Trophoblast cell (in vitro differentiated cells and primary cell): ENCODE measurements at regions not wholly inside any gene's neighbourhood (a gene's known extent, or its start where the extent isn't known, plus 50 kb on each side); places are given as distances from the start of the nearest gene placed in this dataset.

Source experiments
- DNase-seq, 2 donors: peaks; one replicate each; pipeline ENCODE4 v3.0.0-alpha.2; 2016
- H2AFZ ChIP-seq: 2 replicates; pipeline ENCODE4 v1.6.1; 2013; ENCODE audit warnings: low read length, moderate library complexity, mild to moderate bottlenecking; ENCODE audit not compliant: insufficient read depth, poor library complexity
- H2AK5ac ChIP-seq: 2 replicates; pipeline ENCODE4 v1.6.1; 2013; ENCODE audit warnings: mild to moderate bottlenecking, low read length
- H2BK120ac ChIP-seq: 2 replicates; pipeline ENCODE4 v1.6.1; 2013; ENCODE audit warnings: low read length, mild to moderate bottlenecking, moderate library complexity; ENCODE audit not compliant: insufficient read depth, poor library complexity
- H2BK12ac ChIP-seq: 2 replicates; pipeline ENCODE4 v1.6.1; 2013; ENCODE audit warnings: mild to moderate bottlenecking, low read length, moderate library complexity
- H2BK5ac ChIP-seq: 2 replicates; pipeline ENCODE4 v1.6.1; 2013; ENCODE audit warnings: low read length, low read depth, moderate library complexity, mild to moderate bottlenecking; ENCODE audit not compliant: poor library complexity
- H3K14ac ChIP-seq: 2 replicates; pipeline ENCODE4 v1.6.1; 2013; ENCODE audit warnings: mild to moderate bottlenecking, low read length
- H3K18ac ChIP-seq: 2 replicates; pipeline ENCODE4 v1.6.1; 2013; ENCODE audit warnings: mild to moderate bottlenecking, low read length
- H3K23ac ChIP-seq: 2 replicates; pipeline ENCODE4 v1.6.1; 2013; ENCODE audit warnings: low read length
- H3K27ac ChIP-seq: 2 replicates; pipeline ENCODE4 v1.5.1; 2013; ENCODE audit warnings: low read depth, mild to moderate bottlenecking, inconsistent platforms, low read length, moderate library complexity
- H3K27me3 ChIP-seq: 2 replicates; pipeline ENCODE4 v1.6.1; 2013; ENCODE audit warnings: inconsistent platforms, mild to moderate bottlenecking, low read length, moderate library complexity; ENCODE audit not compliant: insufficient read depth
- H3K36me3 ChIP-seq, 2 experiments: 1 replicate in 1 of 2; 2 replicates in 1 of 2; pipeline ENCODE4 v1.6.1; 2013; ENCODE audit warnings: low read length in 2 of 2, mild to moderate bottlenecking in 2 of 2, moderate library complexity in 1 of 2; ENCODE audit not compliant: insufficient read depth in 2 of 2, control insufficient read depth in 1 of 2
- H3K4ac ChIP-seq: 2 replicates; pipeline ENCODE4 v1.6.1; 2013; ENCODE audit warnings: low read depth, mild to moderate bottlenecking, low read length, moderate library complexity
- H3K4me1 ChIP-seq, 2 experiments: 1 replicate in 1 of 2; 2 replicates in 1 of 2; pipeline ENCODE4 v1.6.1; 2013; ENCODE audit warnings: low read length in 2 of 2, mild to moderate bottlenecking in 2 of 2, moderate library complexity in 1 of 2; ENCODE audit not compliant: insufficient read depth in 2 of 2, control insufficient read depth in 1 of 2
- H3K4me2 ChIP-seq: 2 replicates; pipeline ENCODE4 v1.6.1; 2013; ENCODE audit warnings: inconsistent platforms, mild to moderate bottlenecking, low read length, moderate library complexity
- H3K4me3 ChIP-seq: 2 replicates; pipeline ENCODE4 v1.5.1; 2013; ENCODE audit warnings: mild to moderate bottlenecking, low read depth, low read length, inconsistent platforms
- H3K79me1 ChIP-seq: one replicate; pipeline ENCODE4 v1.6.1; 2013; ENCODE audit warnings: low read length
- H3K79me2 ChIP-seq: 2 replicates; pipeline ENCODE4 v1.6.1; 2013; ENCODE audit warnings: low read length, mild to moderate bottlenecking; ENCODE audit not compliant: control insufficient read depth, insufficient read depth, poor library complexity
- H3K9ac ChIP-seq: 2 replicates; pipeline ENCODE4 v1.6.1; 2013; ENCODE audit warnings: mild to moderate bottlenecking, low read length
- H3K9me3 ChIP-seq: 2 replicates; pipeline ENCODE4 v1.6.1; 2013; ENCODE audit warnings: low read depth, mild to moderate bottlenecking, control low read depth, inconsistent platforms, low read length; ENCODE audit not compliant: insufficient read depth
- H4K12ac ChIP-seq: 2 replicates; pipeline ENCODE4 v1.6.1; 2013; ENCODE audit warnings: low read depth, mild to moderate bottlenecking, low read length, moderate library complexity
- H4K8ac ChIP-seq: 2 replicates; pipeline ENCODE4 v1.6.1; 2013; ENCODE audit warnings: low read depth, mild to moderate bottlenecking, low read length, moderate library complexity
- H4K91ac ChIP-seq: one replicate; pipeline ENCODE4 v1.6.1; 2013; ENCODE audit warnings: low read depth, mild to moderate bottlenecking, low read length, moderate library complexity
- WGBS: extraction: QIAGEN DNeasy Blood & Tissue Kit; methylation state at CpG from one replicate; pipeline ENCODE4 v1.1.7; 2013; ENCODE audit warnings: missing lambda C conversion rate; ENCODE audit not compliant: insufficient read length, insufficient coverage; ENCODE audit errors: extremely low coverage; 5-methylcytosine and 5-hydroxymethylcytosine counted together

GRCh38 chr12:75592638-75593335 is 81.4 kb upstream of the KRR1 start:
- Histone ChIP-seq H3K4me2 (no peak overlapping the region), H2BK5ac (no peak overlapping the region), H3K79me1 (no peaks in the 10 kb centered on the region), H3K23ac (no peak overlapping the region), H3K27me3 (no peaks in the 10 kb centered on the region), H3K79me2 (no peaks in the 10 kb centered on the region), H3K4me1 (no peaks in the 10 kb centered on the region), H3K9ac (no peak overlapping the region), H3K36me3 (no peaks in the 10 kb centered on the region), H3K9me3 (no peaks in the 10 kb centered on the region), H2BK120ac (no peak overlapping the region), H3K14ac (no peak overlapping the region), H3K18ac (no peak overlapping the region), H4K91ac (no peak overlapping the region), H2AK5ac (no peak overlapping the region), H3K27ac (no peak overlapping the region), H2AFZ (no peak overlapping the region), H4K8ac (no peak overlapping the region), H3K4ac (no peak overlapping the region), H4K12ac (no peak overlapping the region), H3K4me3 (no peak overlapping the region), H2BK12ac (no peak overlapping the region)
- DNase-seq = no peak
- no CpG with 5 or more reads among the region's 3 CpGs for WGBS

GRCh38 chr12:75592086-75592485 is 80.7 kb upstream of the KRR1 start:
- Histone ChIP-seq H2BK5ac (no peak overlapping the region), H4K12ac (no peak overlapping the region), H2BK120ac (no peak overlapping the region), H3K79me2 (no peaks in the 10 kb centered on the region), H2BK12ac (no peak overlapping the region), H3K4me3 (no peak overlapping the region), H3K27ac (no peak overlapping the region), H3K4me2 (no peak overlapping the region), H3K23ac (no peak overlapping the region), H3K27me3 (no peaks in the 10 kb centered on the region), H2AK5ac (no peak overlapping the region), H2AFZ (no peak overlapping the region), H4K91ac (no peak overlapping the region), H3K79me1 (no peaks in the 10 kb centered on the region), H3K4me1 (no peaks in the 10 kb centered on the region), H4K8ac (no peak overlapping the region), H3K18ac (no peak overlapping the region), H3K9ac (no peak overlapping the region), H3K36me3 (no peaks in the 10 kb centered on the region), H3K4ac (no peak overlapping the region), H3K9me3 (no peaks in the 10 kb centered on the region), H3K14ac (no peak overlapping the region)
- WGBS = no CpG with 5 or more reads among the region's 5 CpGs
- DNase-seq = no peak

- H3K4me3 ChIP-seq = no peak overlapping the region
- no peak overlapping the region for H2BK12ac ChIP-seq
- no peak overlapping the region for H3K4ac ChIP-seq
- H3K36me3 ChIP-seq = no peaks in the 10 kb centered on the region
- H2BK120ac ChIP-seq = no peak overlapping the region
- no CpG with 5 or more reads among the region's 1 CpG for WGBS
- H4K8ac ChIP-seq = no peak overlapping the region
- no peak for DNase-seq
- no peak overlapping the region for H2AK5ac ChIP-seq
- H3K18ac ChIP-seq = no peak overlapping the region
- no peak overlapping the region for H3K27ac ChIP-seq
- no peak overlapping the region for H3K14ac ChIP-seq
- H3K27me3 ChIP-seq = no peaks in the 10 kb centered on the region
- H2BK5ac ChIP-seq = no peak overlapping the region
- H3K4me2 ChIP-seq = no peak overlapping the region
- no peak overlapping the region for H3K9ac ChIP-seq
- H3K9me3 ChIP-seq = no peaks in the 10 kb centered on the region
- H4K91ac ChIP-seq = no peak overlapping the region
- H4K12ac ChIP-seq = no peak overlapping the region
- H2AFZ ChIP-seq = no peak overlapping the region
- no peaks in the 10 kb centered on the region for H3K4me1 ChIP-seq
- no peaks in the 10 kb centered on the region for H3K79me2 ChIP-seq
- H3K79me1 ChIP-seq = no peaks in the 10 kb centered on the region
- H3K23ac ChIP-seq = no peak overlapping the region
Measured at GRCh38 chr12:75591628-75592027, 80.2 kb upstream of the KRR1 start.

- H3K79me2 ChIP-seq = no peaks in the 10 kb centered on the region
- H3K4me1 ChIP-seq = no peaks in the 10 kb centered on the region
- H3K4me2 ChIP-seq = no peak overlapping the region
- no peak overlapping the region for H2AFZ ChIP-seq
- H3K9me3 ChIP-seq = no peaks in the 10 kb centered on the region
- no peak for DNase-seq
- H3K23ac ChIP-seq = no peak overlapping the region
- WGBS = no CpG with 5 or more reads among the region's 2 CpGs
- H3K9ac ChIP-seq = no peak overlapping the region
- H3K79me1 ChIP-seq = no peaks in the 10 kb centered on the region
- no peaks in the 10 kb centered on the region for H3K27me3 ChIP-seq
- H3K4me3 ChIP-seq = no peak overlapping the region
- no peak overlapping the region for H3K18ac ChIP-seq
- H3K14ac ChIP-seq = no peak overlapping the region
- H2AK5ac ChIP-seq = no peak overlapping the region
- H2BK12ac ChIP-seq = no peak overlapping the region
- no peak overlapping the region for H4K12ac ChIP-seq
- H2BK120ac ChIP-seq = no peak overlapping the region
- H3K4ac ChIP-seq = no peak overlapping the region
- no peak overlapping the region for H4K91ac ChIP-seq
- H2BK5ac ChIP-seq = no peak overlapping the region
- H3K36me3 ChIP-seq = no peaks in the 10 kb centered on the region
- no peak overlapping the region for H4K8ac ChIP-seq
- H3K27ac ChIP-seq = no peak overlapping the region
Measured at GRCh38 chr12:75589801-75590200, 78.4 kb upstream of the KRR1 start.
